NOMO-1 (cell line): ENCODE measurements at regions not wholly inside any gene's neighbourhood (a gene's known extent, or its start where the extent isn't known, plus 50 kb on each side); places are given as distances from the start of the nearest gene placed in this dataset.
"Not testable (repeated sequence)": the region's sequence is repeated elsewhere in the genome, so short reads cannot be mapped to it uniquely, and the experiment has no call there.

Source experiments
- DNase-seq, 2 experiments: peaks; one replicate each; lab custom pipeline; 2025; ENCODE audit not compliant: unreplicated experiment in 2 of 2; lab: John Stamatoyannopoulos, UW

DNA sequence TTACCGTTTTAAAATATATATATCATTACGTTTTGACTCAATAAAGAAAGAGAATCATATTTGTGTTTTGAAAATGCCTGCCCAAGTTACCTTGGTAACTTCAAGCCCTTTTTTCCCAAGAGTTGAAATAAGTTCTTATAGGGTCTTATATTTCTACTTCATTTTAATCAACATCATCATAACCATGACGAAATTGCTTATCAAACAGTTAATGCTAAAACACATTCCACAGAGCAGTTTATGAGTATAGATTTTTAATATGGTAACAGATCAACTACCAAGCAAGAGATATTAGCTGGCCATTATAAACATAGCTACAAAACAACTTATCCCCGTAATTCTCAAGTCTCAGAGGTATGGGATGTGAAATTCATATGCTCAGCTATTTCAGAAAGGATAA lies 197.9 kb upstream of the LRRTM4 start:
- DNase-seq, result no peak

DNA sequence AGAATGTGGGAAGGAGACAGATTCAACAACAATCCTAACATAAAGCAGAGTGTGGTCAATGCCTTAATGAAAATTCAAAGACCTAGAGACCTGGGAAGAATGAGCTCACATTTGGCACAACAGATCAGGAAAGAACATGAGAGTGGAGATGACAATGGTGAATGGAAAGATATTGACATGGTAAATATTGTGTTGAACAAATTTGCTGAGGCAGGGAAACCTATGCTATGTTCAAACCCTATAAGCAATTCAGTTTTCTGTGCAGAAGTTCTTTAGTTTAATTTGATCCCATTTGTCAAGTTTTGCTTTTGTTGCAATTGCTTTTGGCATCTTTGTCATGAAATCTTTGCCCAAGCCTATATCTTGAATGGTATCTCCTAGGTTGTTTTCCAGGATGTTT lies 199.4 kb upstream of the LRRTM4 start:
- no peak for DNase-seq

DNA sequence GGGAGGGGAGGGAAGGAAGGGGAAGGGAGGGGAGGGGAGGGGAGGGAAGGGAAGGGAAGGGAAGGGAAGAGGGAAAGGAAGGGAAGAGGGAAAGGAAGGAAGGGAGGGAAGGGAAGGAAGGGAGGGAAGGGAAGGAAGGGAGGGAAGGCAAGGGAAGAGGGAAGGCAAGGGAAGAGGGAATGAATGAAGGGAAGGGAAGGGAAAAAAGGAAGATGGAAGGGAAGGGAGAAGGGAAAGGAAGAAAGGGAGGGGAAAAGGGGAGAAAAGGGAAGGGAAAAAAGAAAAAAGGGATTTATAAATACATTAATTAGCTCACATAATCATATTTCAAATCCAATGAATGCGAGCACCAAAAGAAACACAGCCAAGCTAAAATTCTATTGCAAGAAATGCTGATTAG lies 202.9 kb upstream of the LRRTM4 start:
- no peak for DNase-seq

DNA sequence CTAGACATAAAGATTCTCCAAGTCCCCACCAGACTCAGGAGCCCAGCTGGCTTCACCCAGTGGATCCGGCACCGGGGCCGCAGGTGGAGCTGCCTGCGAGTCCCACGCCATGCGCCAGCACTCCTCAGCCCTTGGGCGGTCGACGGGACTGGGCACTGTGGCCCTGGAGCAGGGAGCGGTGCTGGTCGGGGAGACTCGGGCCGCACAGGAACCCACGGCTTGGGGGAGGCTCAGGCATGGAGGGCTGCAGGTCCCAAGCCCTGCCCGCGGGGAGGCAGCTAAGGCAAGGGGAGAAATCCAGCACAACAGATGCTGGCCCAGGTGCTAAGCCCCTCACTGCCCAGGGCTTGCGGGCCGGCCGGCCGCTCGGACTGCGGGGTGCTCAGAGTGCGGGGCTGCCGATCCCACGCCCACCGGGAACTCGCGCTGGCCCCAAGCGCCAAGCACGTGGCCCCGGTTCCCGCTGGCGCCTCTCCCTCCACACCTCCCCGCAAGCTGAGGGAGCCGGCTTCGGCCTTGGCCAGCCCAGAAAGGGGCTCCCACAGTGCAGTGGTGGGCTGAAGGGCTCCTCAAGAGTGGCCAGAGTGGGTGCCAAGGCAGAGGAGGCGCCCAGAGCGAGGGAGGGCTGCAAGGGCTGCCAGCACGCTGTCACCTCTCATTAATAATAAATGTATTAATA lies 212.6 kb upstream of the LRRTM4 start:
- DNase-seq, result not testable (repeated sequence)

DNA sequence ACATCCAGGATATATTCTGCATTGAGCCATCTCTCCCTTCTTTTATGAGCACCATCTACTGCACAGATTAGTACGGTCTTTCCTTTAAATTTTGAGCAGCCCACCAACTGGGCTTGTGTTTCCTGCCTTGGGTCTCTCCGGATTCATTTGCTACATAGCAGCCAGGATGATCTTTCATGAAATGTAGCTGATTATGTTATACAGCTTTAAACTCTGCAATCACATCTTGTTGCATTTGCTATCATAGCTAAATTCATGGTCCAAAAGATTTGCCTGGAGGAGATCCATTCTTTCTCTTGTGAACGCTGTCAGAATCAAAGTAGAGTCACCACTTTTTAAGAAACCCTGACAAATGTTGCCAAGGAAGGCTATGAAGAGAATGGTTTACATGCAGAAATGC lies 215.1 kb upstream of the LRRTM4 start:
- no peak for DNase-seq

DNA sequence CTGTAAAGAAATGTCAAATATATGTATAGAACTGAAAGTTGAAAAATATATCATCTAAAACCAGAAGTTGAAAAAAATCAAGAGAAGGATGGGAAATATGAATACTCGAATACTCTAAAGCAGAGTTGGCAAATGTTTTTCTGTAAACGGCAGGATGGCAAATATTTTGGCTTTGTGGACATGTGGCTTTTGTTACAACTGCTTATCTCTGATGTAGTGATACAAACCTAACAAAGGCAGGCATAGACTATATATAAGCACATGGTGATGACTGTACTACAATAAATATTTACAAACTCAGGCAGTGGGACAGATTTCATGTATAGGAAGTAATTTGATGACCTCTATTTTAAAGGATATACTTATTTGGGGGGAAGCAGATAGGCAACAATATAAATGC lies 224.6 kb upstream of the LRRTM4 start:
- DNase-seq, result no peak

DNA sequence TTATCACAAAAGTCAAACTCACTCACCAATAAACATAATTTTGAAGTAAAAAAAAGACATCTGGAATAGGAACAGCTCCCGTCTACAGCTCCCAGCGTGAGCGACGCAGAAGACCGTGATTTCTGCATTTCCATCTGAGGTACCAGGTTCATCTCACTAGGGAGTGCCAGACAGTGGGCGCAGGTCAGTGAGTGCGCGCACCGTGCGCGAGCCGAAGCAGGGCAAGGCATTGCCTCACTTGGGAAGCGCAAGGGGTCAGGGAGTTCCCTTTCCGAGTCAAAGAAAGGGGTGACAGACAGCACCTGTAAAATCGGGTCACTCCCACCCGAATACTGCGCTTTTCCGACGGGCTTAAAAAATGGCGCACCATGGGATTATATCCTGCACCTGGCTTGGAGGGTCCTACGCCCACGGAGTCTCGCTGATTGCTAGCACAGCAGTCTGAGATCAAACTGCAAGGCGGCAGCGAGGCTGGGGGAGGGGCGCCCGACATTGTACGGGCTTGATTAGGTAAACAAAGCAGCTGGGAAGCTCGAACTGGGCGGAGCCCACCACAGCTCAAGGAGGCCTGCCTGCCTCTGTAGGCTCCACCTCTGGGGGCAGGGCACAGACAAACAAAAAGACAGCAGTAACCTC lies 231.7 kb upstream of the LRRTM4 start:
- DNase-seq, result not testable (repeated sequence)

DNA sequence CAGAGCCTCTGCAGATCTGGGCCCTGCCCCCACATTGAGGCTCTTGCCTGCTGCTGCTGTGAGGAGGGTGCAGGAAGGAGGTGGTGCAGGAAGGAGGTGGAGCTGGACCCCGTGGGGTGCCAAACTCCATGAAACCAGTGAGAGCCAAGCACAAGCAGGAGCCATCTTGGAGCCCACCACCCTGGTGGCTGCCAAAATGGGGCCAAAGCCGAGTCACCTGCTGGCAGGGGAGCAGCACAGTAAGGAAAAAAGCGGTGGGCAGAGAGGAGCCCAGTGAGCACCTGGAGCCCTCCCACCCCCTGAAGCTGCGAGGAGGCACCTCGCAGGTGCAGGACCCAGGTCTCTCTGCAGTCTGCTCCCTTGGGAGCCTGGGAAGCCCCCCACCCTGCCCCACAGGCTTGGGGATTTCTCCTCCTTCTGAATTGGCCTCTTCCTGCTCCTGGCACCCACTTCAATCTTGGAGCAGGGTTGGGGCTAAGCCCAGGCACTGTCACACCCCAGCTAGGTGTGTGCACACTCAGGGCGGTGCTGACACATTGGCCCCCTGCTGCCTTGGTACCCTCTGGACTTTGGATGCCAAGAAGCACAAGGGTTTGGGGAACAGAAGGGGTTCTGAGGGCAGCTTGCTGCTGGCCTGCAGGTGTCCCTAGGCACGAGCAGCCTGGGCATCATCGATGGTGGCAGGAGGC lies 245.4 kb upstream of the LRRTM4 start:
- DNase-seq, result no peak

DNA sequence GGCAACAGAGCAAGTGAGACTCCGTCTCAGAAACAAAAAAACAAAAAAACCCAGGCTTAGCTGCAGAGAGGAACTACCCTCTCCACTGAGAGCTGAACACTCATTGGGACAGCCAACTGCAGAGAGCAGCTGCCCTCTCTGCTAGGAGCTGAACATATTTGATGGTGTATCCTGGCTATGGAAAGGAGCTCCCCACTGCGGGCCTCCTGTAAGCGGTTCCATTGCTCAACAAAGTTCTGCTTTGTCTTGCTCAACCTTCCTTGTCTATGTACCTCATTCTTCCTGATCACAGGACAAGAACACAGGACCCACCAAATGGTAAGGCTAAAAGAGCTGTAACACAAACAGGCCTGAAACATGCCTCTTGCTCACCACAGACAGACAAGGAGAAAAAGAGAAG lies 246.3 kb upstream of the LRRTM4 start:
- no peak for DNase-seq

DNA sequence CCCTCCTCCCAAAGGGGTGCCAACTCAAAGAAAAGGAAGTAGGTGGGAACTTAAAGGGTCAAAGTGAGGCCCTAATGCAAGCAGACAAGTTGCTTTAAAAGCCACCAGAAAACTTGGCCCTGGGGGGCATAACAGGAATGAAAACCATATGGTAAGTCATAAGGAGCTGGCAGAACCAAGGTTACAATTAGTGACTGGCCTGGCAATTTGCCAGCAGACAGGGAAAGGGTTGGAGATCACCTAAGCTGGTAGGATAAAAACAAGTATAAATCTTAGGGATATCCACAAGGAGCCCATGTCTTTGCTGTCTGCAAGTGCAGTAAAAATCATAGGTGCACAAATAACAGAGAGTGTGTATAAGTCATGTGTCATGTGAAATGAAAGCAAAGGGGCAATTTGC lies 256.7 kb upstream of the LRRTM4 start:
- DNase-seq, result no peak

DNA sequence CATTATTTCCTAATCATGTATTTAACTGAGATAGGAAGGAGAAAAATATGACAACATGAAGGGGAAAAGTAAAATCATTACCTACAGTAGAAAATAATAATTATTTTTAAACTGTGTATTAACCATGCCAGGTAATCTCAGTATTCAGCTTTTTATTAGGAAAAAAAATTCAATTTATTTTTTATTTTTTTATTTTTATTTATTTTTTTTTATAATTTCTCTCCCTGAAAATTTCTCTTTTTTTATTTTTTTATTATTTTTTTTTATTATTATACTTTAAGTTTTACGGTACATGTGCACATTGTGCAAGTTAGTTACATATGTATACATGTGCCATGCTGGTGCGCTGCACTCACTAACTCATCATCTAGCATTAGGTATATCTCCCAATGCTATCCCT lies 271.3 kb upstream of the LRRTM4 start:
- not testable (repeated sequence) for DNase-seq

DNA sequence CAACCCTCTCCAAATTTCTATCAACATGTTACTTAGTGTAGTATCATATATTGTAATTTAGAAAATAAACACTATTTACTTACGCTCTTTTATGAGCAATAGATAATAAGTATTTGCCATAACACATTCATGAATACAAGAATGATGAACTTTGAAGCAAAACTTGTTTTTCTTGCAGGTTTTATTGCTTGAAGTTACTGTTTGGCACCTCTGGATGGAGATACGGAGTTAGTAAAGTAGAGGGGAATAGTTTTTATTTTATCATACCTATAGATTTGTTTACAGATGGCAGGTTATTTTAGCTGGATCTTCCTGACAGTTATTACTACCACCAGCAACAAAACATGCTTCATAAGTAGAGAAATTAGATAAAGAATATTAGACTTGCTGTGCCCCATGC lies 274.2 kb upstream of the LRRTM4 start:
- no peak for DNase-seq

DNA sequence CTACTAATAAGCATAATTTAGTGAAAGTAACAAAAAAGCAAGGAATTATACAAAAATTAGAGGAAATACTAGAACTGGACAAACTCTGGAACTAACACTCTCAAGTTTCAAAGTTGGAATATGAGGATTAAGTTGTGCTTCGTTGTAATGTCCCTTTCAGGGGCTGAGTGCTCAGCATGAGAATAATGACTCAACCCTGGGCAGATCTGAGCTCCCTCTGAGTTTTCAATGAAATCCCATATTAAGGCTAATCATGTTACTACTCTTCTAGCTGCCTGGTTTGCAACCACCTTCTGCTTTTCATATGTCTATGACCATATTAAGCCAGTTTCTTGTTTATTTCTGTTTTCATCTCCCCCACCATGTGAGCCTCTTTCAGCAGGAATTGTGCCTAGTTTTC lies 274.9 kb upstream of the LRRTM4 start:
- DNase-seq, result no peak

DNA sequence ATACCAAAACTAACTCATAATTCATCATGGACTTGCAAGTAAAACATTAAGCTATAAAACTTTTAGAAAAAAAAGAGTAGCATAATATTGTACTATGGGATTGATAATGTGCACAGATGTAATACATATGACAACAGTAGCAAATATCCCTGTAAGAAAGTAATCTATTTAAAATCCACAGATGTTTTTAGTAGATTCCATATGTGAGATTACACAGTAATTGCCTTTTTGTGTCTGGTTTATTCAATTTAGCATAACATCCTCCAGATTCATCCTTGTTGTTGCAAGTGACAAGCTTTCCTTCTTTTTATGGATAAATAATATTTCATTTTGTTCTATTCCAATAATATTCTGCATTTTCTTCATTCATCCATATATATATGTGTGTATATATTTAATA lies 278.2 kb upstream of the LRRTM4 start:
- no peak for DNase-seq

DNA sequence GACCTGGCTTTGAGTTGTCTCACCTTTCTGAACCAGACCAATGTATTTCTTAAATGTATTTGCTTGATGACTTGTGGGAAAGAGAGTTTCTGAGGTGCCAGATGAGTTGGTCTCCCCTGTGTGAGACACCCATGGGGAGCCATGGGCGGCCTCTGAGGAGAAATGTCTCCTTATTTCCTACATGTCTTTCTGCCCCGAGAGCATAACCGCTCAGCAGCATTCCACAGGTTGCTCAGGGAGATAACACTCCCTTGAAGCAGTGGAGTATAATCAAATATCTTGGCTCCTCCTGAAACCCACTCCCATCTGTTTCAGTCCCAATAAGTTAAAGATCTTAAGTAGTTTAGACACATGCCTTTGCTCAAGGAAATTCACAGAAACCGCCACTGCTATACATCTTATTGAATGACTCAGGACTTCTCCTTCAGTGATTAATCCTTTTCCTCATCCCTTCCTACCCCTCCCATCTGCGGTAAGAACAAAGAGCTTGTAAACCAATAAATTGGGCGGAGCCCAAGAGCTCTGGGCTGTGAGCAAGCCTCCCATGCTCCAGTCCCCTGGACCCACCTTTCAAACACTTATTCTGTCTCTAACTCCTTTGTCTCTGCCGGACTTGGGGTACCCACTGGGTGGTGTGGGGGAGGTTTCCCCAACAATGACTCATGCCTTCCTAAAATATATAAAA lies 285.5 kb upstream of the LRRTM4 start:
- DNase-seq, result no peak

DNA sequence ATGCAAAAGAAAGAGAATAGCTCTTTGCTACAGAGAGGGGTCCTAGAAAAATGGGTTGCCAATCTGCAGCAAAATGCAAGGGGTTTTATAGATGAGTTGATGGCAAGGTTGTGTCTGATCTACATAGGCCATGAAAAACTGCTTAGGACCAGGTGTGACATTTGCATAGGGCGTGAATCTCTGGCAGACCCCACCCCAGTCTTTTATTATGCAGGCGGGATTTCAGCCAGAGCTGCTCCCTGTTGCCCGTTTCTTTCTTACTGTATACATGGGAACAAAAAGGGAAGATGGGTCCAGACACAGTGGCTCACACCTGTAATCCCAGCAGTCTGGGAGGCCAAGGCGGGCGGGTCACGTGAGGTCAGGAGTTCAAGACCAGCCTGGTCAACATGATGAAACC lies 286.4 kb upstream of the LRRTM4 start:
- DNase-seq, result no peak

DNA sequence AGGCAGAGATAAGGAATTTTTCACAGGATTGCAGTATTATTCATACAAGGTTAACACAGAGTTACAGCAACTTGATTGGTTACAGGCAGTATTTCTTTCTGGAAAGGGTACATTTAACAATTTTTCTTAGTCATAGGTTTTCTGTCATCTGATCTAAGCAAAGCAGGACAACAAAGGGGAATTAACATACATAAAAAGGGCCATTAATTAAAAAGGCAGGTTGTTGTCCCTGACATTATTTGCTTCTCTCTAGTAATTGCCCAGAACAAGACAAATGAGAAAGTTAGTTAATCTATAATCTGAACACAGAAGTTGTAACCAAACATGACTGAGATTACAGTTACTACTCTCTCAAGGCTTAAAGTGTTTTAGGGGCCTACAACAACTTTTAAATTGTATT lies 291.4 kb upstream of the LRRTM4 start:
- DNase-seq, result no peak

DNA sequence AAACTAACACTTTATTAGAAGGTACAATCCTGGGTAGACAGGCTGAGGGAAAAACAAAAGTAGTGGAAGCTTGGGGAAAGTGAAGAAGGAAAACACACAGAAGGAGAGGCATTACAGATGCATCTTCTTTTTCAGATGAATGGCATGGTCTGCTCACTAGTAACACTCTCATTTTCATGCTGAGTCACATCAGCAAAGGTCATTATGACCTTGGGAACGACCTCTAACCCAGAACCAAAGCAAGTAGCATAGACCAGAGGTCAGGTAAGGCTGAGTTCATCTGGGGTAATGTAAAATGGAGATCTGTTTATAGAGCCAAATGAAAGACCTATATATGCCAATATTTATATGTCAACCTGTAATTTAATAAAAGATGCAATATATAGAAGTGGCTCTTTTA lies 294.4 kb upstream of the LRRTM4 start:
- no peak for DNase-seq

DNA sequence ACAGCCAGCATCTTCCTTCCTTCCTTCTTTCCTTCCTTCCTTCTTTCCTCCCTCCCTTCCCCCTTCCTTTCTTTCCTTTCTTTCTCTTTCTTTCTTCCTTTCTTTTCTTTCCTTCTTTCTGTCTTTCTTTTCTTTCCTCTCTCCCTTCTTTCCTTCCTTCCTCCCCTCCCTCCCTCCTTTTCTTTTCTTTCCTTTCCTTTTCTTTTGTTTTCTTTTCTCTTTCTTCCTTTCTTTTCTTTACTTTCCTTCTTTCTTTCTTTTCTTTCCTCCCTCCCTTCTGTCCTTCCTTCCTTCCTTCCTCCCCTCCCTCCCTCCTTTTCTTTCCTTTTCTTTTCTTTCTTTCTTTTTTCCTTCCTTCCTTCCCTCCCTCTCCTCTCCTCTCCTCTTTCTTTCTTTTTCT lies 296.0 kb upstream of the LRRTM4 start:
- no peak for DNase-seq

DNA sequence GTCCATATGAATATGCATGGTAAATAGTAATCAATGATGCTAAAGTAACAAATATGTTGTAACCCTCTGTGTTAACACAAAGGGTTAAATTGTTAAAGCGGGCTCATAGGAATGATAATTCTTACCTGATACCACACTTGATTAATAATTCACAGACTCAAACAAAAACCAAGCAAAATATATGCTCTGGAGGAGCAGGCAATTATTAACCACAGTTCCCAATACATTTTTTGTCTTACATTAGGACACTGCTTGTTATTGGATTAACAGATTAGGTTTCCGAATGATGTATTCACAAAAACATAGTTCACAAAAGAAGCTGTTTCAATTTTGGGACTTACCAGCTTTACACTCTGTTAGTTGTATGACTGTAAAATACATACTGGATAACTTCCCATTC lies 300.9 kb upstream of the LRRTM4 start:
- no peak for DNase-seq

DNA sequence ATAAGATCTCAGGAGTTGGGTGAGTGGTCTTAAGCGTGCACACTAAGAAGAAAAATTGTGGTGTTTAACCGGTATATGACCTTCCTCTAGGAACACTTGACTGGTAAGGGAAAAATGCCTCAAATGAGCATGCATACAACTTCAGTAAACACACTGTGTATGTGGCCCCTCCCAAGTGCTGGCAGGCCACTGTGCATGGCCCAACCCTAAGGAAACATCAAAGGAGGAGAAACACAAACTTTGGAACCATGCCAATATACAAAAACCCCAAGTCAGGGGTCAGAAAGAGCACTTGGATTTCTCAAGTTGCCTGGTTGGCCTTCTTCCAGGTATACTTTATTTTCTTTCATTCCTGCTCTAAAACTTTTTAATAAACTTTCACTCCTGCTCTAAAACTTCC lies 308.9 kb upstream of the LRRTM4 start:
- DNase-seq, result no peak

DNA sequence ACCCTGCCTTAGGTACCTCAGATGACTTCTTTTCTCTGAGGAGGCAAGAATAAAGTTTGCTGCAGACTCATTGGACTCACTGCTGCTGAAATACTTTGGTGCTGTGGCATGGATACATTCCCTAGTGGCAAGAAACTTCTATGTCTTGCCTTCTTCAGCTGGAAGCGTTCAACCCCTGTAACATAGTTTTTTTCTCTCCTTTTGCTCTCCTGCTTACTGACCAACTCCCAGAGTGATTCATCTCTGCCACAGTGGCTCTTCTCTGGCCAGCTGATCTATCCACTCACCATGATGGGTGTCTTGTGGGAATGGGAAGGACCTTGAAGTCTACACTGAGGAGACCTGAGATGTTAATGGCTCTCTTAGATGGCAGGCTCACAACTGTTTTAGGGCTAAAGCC lies 309.3 kb upstream of the LRRTM4 start:
- no peak for DNase-seq
